DMS114 treated with DMSO at 0.1 percent for 48 hours (cell line): ENCODE measurements at regions not wholly inside any gene's neighbourhood (a gene's known extent, or its start where the extent isn't known, plus 50 kb on each side); places are given as distances from the start of the nearest gene placed in this dataset.
"Not testable (repeated sequence)": the region's sequence is repeated elsewhere in the genome, so short reads cannot be mapped to it uniquely, and the experiment has no call there.

Experiments used
- DNase-seq: peaks from one replicate; lab custom pipeline; 2025; ENCODE audit not compliant: unreplicated experiment; lab: John Stamatoyannopoulos, UW

- no peak for DNase-seq
Observed at GRCh38 chr15:62404194-62404985, 239.3 kb upstream of the C2CD4B start.

GRCh38 chr15:62406305-62406891 lies 241.3 kb upstream of the C2CD4B start:
- no peak for DNase-seq

DNA sequence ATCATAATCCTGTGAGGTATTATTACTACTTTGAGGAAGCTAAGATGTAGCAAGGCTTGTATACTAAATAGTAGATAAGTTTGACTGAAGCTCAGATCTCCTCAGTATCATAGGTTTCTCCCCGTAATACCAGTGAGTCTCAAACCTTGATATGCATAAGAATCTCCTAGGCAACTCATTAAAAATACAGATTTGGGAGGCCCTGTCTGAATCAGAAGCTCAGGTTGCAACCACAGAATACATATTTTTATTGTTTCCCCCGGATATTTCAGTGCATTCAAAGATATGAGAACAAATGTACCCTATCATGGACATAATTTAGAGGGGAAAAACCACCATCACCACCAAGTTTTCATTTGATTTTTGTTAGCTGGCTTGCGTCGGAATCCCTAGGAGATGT lies 242.1 kb upstream of the C2CD4B start:
- DNase-seq: no peak

DNA sequence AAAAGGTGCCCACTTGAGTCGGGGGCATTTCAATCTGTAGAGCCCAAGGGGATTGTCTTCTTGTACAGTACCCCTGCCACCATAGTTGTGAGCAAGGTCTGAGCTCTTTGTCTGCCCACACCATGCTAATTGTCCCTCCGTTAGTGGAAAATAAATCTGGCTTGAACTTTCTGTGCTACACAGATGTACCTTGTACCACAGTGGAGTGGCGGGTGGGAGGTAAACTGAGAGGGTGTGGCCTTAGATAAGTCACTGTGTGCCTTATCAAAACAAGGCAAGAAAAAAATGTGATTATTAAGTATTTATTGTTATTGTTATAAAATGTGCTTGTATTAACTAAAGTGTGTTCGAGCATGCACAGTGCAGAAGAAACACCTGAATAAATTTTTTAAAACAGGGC lies 242.9 kb upstream of the C2CD4B start:
- DNase-seq: no peak

GRCh38 chr15:62409466-62409865 lies 244.4 kb upstream of the C2CD4B start:
- DNase-seq: no peak

GRCh38 chr15:62412686-62413085 lies 247.6 kb upstream of the C2CD4B start:
- no peak for DNase-seq

DNA sequence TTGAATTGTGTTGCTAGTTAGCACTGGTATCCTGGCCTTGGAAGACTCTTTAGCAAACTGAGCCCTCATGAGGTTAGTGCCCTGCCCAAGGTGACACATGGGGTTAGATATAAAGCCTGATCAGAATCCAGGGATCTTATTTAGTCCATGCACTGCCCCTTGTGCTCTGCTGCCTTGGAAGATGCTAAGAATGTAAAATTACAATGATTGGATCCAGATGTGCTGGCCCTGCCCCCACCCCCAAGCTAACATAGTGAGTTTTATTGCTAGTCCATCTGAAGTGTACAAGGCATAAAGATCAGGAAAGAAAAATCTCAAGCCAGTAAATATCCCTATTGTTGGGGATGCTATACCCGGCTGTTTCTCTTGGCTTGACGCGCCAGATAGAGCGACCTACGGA lies 248.1 kb upstream of the C2CD4B start:
- no peak for DNase-seq

GRCh38 chr15:62413786-62414185 lies 248.7 kb upstream of the C2CD4B start:
- DNase-seq: no peak

DNA sequence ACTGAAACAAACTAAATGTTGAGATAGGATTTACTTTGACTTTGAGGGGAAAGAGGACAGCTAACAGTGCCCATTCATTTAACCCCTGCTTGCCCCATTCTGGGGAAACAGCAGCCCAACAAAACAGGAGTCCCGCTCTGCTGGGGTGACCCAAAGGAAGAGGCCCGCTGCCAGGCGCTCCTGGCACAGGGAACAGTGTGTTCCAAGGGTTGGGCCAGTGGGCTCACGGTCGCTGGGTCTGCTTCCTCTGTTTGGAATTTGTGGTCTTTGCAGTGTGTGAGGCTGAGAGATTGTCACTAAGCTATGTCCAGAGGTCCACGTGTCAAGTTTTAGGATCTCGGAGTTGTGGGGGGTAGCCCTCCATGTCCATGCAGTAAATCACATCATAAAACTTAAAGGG lies 250.4 kb upstream of the C2CD4B start:
- no peak for DNase-seq

DNA sequence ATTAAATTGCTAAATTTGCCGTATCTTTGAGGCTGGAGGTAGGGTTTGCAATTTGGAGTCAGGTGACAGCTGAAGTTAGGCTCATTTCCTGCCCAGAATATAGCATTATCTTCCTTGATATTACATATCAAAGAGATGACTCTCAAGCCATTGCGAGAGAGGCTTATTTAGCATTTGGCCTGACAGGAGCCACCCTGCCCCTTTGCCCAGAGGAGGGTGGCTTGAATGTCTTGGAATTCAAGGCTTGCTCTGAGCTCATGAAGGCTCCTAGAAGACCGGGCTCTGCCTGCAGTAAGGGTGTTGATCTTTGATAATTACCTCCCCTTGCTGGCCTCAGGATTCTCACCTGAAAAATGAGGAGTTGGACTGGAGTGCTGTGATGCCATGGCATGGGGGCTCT lies 251.4 kb upstream of the C2CD4B start:
- no peak for DNase-seq

DNA sequence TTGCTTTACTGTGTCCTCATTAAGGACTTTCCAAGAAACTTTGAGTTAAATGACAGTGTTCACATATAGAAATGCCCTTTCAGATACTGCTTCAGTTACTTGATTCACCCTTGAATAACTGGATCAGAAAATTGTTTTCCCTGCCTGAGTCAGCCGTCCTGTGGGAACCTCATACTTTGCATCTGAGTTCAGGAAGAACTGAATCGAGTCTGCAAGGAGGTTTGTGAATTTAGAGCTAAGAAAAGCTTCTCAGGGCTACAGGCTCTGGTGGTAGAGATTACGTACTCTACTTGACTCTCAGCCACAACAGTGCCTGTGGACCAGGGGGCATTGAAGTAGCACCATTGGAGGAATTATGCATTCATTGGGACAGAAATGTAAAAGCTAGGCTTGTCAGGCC lies 252.4 kb upstream of the C2CD4B start:
- no peak for DNase-seq

DNA sequence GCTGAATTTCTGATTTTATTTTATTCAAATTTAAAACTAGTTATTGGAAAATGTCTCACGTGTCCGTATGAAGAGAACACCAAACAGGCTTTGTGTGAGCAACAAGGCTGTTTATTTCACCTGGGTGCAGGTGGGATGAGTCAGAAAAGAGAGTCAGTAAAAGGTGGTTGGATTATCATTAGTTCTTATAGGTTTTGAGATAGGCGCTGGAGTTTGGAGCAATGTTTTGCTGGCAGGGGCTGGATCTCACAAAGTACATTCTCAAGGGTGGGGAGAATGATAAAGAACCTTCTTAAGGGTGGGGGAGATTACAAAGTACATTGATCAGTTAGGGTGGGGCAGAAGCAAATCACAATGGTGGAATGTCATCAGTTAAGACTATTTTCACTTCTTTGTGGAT lies 253.4 kb upstream of the C2CD4B start:
- DNase-seq: not testable (repeated sequence)

DNA sequence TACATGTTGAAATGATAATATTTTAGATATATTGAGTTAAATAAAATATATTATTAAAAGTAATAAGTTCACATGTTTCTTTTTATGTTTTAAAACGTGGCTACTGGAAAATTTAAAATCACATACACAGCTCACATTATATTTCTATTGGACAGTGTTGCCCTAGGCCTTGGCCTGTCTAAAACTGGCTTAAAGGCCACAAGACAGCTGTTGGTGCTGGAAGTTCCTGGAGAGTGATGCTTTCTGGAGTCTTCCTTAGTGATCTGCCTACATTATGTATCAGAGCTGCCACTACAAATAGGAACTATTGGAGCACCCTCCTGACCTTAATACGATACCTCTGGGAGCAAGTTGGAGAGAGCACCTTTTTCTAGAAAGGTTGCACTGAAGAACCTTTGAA lies 254.1 kb upstream of the C2CD4B start:
- DNase-seq: no peak

DNA sequence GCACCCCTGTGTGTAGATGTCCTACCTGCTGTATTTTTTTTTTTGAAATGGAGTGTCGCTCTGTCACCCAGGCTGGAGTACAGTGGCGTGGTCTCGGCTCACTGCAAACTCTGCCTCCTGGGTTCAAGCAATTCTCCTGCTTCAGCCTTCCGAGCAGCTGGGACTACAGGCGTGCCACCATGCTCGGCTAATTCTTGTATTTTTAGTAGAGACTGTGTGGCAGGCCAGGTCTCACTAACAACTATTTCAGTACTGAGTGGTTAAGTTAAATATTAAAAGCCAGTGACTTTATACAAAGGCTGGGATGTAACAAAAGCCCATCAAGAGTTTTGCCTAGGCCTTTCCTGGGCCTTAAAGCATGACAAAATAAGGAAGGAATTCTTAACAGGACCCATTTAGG lies 255.3 kb upstream of the C2CD4B start:
- not testable (repeated sequence) for DNase-seq

GRCh38 chr15:62421289-62421688 lies 256.2 kb upstream of the C2CD4B start:
- no peak for DNase-seq

DNA sequence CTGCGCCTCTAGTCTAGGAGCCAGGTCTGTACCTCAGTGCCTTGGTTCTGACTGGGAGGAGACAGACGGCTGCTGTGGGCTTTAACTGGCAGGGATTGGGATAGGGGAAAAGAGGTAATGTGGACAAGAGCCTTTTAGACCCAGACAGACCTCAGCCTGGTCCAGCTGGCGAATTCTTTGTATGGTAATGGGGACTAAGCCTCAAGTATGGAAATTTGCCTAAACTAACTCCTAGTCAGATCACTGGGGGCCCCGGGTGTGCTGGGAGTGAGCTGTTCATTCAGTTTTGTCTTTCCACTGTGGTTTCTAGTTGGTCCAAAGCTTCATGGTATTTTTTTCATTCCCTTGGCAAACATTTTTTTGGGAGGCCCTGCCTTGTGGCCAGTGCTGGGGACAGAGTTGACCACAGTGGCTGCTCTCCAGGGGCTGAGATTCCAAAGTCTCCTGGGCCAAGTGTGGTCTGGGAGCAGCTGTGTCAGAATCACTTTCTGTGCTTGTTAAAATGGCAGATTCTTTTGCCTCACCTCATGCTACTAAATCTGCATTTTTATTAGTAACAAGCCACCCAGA lies 261.4 kb upstream of the C2CD4B start:
- no peak for DNase-seq

- DNase-seq: no peak
Observed at GRCh38 chr15:62428259-62428658, 263.2 kb upstream of the C2CD4B start.

- no peak for DNase-seq
Observed at GRCh38 chr15:62428851-62429598, 263.9 kb upstream of the C2CD4B start.

DNA sequence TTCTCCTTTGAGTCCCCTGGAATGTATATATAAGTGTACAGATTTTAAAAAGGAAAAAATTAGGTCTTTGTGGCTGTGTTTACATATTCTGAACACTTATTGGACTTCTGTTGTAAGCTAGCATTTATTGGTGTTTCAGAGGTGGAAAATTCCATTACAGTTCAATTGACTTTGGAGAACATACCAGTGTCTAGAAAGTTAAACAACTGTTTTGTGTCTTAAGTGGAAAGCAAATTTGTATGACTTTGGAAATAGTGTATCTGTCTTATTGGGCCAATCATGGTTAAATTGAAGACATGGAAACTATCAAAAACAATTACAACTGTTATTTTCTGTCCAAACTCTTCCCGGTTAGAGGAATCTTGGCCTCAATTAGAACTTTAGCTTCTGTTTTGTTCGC lies 265.0 kb upstream of the C2CD4B start:
- no peak for DNase-seq

GRCh38 chr15:62430552-62430951 lies 265.5 kb upstream of the C2CD4B start:
- no peak for DNase-seq

DNA sequence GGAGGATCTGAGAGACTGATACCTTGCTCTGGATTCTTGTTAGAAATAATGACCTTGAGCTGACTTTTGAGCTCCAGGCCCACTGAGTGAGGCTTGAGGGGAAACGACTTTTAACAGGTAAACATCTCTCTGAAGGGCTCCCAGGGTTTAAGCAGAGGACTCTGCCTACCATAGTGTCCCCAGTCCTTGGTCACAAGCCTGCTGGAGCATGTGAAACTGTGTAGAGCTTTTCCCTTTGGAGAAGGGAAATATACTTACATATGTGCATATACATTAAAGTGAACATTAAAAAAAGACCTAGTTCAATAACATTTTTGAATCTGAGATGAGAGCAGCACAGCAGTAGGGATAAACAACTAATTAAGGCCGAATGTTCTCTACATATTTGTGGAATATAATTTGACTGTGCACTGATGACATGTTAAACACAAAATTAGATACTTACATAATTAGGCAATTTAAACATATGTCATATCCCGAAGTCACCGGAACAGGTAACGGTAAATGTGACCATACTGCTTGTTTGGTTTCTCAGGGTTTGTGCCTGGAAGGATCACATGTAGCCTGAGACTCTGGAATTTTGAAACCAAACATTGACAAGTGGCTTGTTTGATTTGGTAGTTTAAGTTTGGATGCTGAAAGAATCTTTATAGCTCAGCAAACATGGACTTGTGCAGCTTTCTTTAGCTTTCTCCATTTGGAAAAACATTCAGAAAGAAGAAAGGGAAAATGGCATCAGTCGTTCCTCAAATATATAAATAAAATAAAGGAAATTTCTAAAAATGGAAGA lies 266.1 kb upstream of the C2CD4B start:
- no peak for DNase-seq
